ENCODE measurements at regions not wholly inside any gene's neighbourhood (a gene's known extent, or its start where the extent isn't known, plus 50 kb on each side); places are given as distances from the start of the nearest gene placed in this dataset.
A peak's percentile ranks its signal among the peaks of the same experiment; 100 is the strongest.
"Not testable (repeated sequence)": the region's sequence is repeated elsewhere in the genome, so short reads cannot be mapped to it uniquely, and the experiment has no call there.

DNA sequence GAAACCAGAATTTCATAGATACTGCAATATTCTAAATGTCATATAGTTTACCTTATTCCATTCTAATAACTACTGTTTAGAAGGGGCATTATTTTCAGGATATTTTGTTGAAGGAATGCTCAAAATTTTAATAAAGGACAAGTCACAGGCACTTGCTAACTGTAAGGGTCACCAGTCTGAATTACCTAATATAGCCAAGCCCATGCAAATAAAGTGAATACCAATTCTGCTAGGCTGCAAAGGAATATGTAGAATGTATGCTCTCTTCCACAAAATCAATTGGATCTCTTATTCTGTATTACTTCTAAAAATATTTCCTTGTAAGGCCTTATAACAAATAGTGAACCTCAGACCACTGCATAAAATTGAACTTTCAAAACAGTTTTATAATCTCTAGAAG, 52.3 kb upstream of the FAT4 start:
- no peak for DNase-seq (ENCODE audit: low read depth)

DNA sequence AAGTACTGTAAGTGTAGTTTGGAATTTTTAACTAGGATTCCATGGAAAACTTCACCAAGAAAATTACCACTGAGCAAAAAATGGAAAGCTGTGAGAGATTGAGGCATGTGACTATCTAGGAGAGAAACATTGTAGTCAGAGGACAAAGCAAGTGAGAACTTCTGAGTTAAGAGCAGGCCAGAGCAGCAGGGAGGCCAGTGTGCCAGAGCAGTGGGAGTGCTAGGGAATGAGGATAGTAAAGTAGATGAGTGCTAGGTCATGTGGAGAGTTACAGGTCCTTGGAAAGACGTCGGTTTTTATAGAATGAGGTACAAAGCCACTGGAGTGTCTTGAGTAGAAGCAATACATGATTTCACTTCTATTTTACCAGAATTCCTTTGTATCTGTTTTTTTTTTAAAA, 52.7 kb upstream of the FAT4 start:
- DNase-seq (ENCODE audit: low read depth): no peak

DNA sequence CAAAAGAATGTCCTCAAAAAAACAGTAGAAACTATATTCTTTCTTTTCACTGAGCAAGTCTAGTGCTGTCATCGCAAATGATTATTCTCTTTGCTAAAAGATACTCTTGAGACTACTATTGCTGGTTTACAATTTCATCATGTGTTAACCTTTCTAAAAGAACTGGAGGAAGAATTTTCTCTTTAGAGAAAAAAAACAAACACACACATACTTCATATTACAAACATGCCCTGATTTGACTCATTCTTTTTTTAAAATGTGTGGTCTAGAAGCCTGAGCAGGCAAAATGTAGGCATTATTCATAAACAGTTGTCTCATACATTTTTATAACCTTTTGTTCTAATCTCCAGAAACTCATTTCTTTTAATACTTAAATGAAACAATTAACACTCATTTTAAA, 60.6 kb upstream of the FAT4 start:
- no peak for DNase-seq (ENCODE audit: low read depth)

DNA sequence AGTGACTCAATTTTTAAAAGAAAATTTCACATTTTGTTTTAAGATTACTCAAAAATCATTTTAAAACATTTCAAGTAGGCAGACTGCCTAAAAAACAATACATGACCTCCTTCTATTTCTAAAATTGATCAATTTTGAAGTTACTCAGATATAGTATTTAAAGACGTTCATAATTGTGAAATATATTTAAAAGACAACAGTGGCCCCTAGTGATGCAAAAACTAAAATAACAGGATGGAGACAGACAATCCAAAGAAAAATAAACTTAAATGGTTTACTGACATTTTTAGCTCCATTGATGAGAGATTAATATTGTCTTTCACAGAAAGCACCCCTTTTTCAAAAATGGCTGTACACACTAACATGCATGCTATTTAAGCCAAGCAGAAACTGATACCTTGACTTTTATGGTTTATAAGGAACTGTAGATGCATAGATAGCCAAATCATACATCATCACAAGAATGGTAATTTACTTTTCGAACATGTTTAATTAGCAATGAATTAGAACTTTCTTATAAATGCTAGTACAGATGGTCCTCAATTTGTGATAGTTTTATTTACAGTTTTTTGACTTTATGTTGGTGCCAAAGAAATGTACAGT, 69.8 kb upstream of the FAT4 start:
- no peak for DNase-seq (ENCODE audit: low read depth)

DNA sequence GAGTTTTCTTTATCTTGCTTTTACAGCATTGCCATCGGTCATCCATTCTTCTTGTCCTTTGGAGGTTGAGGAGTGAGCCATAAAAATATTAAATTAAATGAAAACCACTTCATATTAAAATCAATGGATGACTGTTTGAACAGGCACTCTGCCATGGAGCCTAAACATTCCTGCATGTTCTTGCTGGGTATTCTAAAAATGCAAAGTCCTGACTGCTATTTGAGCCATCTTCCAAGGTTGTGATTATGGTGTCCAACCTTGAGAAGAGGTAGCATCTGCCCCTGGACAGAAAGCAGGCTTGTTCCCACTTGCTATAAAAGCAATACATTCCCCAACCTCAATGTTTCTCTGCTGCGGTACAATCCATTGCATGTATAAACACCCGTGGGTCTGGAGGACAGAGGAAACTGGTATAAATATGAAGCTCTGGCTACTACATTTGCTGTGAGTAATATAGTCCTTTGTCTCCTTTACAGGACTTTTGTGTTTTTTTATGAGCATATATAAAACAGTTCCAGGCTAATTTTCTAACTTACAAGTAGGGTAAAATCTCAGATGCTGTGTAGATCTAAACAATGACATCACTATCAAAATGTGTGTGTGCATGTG, 70.9 kb upstream of the FAT4 start:
- no peak for DNase-seq (ENCODE audit: low read depth)

DNA sequence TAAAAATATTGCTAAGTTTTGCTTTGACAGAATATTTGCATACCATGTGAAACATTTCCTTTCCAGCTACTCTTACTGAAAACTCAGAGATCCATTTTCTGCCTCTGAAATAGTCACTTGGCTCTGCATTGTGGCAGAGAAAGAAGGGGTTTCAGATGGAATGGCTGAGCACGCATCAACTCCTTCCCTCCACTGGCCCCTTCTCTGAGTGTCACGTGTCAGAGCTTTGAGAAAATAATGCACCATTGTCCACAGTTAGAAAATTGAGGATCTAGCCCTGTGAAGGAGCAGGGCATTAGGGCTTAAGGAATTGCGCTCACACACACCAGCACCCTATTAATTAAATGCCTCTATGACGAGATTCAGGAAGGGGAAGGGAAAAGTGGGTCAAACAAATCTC, 78.8 kb upstream of the FAT4 start:
- no peak for DNase-seq (ENCODE audit: low read depth)

DNA sequence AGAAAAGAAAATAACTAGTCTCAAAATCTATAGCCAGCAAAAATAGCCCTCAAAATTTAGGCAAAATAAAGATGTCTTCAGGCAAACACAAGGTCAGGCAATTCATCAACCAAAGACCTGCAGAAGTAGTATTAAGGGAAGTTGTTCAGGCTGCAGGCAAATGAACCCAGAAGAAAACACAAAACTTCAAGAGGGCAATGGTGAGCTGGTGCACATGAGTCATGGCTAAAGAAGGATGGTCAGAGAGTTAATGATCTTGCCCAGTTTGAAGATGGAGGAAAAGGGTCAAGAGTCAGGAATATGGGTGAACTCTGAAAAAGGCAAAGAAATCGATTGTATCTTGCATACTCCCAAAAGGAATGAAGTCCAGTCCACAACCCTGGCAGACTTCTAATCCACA, 83.1 kb upstream of the FAT4 start:
- DNase-seq (ENCODE audit: low read depth): no peak

DNA sequence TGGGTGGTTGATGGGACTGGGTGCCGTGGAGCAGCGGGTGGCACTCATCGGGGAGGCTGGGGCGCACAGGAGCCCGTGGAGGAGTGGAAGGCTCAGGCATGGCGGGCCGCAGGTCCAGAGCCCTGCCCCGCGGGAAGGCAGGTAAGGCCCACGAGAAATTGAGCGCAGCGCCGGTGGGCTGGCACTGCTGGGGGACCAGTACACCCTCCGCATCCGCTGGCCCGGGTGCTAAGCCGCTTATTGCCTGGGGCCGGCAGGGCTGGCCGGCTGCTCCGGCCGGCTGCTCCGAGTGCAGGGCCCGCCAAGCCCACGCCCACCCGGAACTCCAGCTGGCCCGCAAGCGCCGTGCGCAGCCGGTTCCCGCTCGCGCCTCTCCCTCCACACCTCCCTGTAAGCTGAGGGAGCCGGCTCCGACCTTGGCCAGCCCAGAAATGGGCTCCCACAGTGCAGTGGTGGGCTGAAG, 85.1 kb upstream of the FAT4 start:
- no peak for DNase-seq (ENCODE audit: low read depth)

DNA sequence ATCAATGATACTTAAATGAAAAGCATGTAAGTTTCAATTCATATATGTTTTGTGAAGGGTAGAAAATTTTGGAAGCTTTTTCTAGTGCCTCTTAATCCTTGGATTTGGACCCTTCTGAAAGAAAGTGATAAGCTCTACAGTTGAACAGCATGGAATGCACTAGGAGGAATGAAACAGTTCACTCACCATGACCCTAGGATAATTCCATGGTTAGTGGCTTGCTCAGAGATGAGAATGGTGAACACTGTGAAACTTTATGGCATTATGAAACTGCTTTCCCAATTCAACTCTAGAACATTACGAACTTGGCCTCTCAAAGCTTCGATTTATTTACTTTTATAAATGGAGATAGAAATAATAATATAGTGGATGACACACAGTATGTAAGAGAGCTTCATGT, 88.9 kb upstream of the FAT4 start:
- DNase-seq (ENCODE audit: low read depth): no peak

DNA sequence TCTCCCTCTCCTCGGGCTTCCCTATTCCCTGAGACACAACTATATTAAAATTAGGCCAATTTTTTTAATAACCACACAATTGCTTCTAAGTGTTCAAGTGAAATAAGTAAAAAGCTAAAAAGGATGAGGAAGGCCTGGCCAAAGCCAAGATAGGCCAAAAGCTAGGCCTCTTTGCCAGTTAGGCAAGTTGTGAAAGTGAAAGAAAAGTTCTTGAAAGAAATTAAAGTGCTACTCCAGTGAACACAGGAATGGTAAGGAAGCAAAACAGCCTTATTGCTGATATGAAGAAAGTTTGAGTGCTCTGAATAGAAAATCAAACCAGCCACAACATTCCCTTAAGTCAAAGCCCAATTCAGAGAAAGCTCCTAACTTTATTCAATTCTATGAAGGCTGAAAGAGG, 114.2 kb upstream of the FAT4 start:
- no peak for DNase-seq (ENCODE audit: low read depth)

DNA sequence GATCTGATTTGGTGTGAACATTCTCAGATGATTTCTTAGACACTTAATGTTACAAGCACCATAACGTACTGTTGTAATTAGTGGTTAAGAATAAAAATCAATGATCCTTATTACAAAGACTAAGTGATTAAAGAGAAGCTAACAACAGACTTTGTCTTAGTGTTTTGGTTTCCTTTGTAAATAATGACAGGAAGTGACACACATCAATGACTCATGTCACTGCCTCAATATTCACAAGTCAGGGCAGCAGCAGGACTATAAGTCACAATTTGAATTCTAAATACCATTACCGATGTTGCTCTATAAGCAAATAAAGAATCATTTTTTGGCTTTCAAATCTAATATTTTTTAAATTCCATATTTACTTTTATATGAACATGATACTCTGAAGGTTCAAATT, 115.8 kb upstream of the FAT4 start:
- no peak for DNase-seq (ENCODE audit: low read depth)

DNA sequence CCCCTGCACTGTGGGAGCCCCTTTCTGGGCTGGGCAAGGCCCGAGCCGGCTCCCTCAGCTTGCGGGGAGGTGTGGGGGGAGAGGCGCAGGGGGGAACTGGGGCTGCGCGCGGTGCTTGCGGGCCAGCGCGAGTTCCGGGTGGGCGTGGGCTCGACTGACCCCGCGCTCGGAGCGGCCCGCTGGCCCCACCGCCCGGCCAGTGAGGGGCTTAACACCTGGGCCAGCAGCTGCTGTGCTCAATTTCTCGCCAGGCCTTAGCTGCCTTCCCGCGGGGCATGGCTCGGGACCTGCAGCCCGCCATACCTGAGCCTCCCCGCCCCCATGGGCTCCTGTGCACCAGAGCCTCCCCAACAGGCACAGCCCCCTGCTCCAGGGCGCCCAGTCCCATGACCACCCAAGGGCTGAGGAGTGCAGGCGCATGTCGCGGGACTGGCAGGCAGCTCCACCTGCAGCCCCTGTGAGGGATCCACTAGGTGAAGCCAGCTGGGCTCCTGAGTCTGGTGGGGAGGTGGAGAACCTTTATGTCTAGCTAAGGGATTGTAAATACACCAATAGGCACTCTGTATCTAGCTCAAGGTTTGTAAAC, 122.8 kb upstream of the FAT4 start:
- DNase-seq (ENCODE audit: low read depth): not testable (repeated sequence)

DNA sequence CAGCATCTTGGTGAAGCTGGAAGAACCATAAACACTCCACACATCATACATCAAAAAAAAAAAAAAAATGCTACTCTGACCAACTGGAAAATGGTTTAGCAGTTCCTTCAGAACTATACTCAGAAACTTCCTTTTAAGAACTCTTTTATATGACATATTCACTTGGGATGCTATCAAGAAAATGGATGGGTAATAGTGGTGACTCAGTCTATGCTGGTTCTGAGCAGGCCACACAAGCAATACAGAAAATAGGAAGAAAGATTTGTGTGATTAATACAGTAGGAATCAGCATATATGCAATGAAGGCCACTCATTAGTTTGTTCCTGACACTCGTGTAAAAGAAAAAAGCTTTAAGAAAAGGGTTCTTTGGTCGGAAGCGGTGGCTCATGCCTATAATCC, 123.5 kb upstream of the FAT4 start:
- no peak for DNase-seq (ENCODE audit: low read depth)

DNA sequence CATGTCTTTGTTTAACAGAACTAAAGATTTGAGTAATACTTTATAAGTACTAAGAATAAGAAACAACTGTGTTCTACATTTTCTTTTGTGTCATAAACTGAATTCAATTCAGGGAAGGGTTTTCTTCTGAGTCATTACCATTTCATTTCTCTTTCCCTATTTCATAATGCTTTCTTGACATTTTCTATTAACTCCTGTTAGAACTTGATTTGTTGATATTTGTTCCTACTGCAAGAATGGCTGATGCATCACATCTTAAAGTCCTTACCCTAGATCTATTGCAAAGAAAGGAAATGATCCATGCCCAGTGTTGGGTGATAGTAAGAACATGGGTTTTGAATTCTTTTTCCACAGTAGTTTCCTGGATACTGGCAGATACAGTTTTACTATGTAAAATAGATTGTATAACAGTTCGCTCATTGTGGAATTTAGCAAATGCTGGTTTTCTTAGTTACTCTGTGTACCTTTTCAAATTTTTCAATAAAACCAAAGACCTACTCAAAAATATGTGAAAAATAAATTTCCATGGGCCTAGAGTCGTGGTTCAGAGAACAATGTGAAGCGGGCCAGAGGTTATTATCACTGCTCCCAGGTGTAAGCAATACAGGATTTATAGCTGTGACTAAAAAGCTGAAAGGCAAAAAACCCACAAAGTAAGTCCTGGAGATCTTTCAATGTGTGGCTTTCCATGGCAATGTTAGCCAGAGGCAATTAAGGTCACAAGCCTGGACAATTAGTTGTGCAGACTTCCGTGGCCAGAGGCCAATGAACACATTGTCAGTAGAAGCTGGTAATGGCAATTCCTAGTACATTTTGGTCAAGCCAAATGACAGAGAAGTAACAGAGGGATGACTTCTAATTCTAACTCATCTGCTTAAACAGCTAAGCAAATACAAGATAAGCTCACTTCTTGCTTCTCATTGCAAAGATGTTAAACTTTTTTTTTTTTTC, 127.3 kb upstream of the FAT4 start:
- DNase-seq (ENCODE audit: low read depth): peak; percentile 4

DNA sequence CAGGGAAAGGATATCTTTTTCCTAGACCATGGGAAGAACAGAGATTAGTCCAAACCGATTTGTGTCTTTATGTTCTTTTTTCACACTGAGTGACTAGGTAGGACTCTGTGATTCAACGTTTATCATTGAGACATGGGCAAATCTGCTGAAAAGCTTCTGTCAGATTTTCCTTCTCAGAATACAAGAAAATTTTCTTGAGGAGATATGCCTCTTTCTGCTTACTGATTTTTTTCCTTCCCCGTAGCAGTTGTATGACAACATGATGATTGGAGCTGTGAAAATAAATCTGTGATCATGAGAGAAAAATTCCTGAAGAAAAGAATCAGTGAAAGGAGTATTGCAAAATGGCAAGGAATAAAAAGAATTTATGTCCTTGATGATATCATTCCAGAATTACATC, 130.6 kb upstream of the FAT4 start:
- DNase-seq (ENCODE audit: low read depth): no peak

DNA sequence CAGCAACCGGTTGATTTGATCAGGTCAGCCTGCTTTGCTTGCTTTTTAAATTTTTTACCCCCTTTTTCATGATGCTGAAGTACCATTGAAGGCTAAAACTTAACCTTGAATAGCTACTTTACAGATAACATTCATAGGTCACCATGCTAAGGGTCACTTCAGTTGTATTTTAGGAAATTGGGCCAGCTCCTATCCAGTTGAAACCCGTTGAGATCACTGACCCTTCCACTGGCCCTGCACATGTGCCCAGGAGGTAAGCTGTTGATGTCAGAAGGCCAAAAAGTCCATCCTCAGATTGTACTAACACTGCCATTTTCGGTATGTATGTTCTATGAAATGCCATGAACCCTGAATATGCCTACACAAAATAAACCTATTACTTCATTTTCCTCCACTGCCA, 133.0 kb upstream of the FAT4 start:
- DNase-seq (ENCODE audit: low read depth): no peak

DNA sequence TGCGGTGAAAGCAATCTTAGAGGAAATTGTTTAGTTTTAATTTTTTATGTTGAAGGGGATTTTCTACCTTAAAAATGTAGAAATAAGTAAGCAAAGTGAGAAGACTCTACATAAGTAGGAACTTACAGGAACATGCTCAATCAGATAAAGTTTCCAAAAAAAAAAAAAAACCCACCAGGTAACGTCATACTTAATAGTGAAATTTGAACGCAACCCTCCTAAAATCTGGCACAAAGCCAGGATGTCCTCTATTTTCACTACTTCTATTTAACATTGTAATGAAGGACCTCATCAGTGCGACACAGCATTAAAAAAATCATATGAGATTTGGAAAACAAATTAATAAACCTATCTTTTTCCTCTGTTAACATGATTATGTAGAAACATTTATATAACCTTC, 135.0 kb upstream of the FAT4 start:
- DNase-seq (ENCODE audit: low read depth): no peak

DNA sequence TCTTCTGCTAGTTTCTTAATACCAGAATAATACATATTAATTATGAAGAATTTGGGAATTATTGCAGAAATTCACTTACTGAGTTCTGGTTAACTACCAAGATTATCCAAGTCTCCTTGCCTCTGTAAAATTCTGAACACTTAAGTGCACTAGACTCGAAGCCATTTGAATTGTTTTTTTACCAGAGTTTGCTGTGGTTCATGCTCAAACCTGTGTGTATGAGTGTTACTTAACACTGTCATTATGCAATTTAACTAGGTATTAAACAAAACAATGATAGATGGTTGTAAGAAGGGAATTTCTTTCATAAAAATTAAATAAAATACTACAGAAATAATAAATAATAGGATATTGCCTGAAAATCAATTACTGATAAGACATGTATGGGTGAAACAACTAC, 145.6 kb upstream of the FAT4 start:
- DNase-seq (ENCODE audit: low read depth): no peak

DNA sequence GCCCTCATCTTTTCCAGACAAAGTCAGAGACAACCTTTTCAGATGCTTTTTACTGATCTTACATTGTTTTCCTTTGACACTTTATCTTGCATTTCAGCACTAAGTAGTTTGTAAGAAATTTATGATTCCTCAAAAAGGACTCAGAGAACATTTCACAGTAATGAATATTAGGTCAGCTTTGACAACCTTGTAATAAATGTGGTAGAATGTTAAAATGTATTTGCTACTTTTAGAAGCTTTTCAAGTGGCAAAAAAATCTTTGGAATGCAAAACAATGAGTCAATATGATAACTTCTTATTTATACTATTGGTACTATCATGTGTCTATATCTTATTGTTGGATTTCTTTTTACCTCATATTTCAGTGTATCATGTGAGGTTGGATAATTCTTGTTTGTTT, 146.2 kb upstream of the FAT4 start:
- DNase-seq (ENCODE audit: low read depth): no peak

DNA sequence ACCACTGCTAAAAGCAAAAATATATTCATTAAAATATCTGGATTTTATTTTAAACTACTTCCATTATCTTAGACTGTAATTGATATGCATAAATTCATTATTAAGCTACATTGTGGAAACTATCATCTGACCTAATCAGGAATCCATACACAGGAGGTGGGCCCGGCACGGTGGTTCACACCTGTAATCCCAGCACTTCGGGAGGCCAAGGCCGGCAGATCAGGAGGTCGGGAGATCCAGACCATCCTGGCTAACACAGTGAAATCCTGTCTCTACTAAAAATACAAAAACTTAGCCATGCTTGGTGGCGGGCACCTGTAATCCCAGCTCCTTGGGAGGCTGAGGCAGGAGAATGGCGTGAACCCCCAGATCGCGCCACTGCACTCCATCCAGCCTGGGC, 148.7 kb upstream of the FAT4 start:
- not testable (repeated sequence) for DNase-seq (ENCODE audit: low read depth)

DNA sequence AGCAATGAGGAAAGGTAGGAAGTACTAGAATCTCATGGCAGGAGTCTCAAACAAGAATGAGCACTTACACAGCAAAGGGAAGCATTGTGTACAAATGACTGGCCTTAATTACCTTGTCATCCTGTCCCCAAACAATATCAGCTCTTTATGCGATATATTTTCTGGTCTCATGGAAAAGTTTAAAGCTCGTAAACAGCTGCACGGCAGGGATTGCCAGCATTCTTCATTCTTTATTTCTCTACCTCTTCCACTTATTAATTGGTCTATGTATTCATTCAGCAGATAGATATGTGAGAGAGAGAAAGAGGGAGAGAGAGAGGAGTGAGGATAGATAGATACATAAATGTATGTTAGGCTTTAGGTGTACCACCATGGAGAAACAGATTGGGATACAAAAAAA, 155.8 kb upstream of the FAT4 start:
- no peak for DNase-seq (ENCODE audit: low read depth)

DNA sequence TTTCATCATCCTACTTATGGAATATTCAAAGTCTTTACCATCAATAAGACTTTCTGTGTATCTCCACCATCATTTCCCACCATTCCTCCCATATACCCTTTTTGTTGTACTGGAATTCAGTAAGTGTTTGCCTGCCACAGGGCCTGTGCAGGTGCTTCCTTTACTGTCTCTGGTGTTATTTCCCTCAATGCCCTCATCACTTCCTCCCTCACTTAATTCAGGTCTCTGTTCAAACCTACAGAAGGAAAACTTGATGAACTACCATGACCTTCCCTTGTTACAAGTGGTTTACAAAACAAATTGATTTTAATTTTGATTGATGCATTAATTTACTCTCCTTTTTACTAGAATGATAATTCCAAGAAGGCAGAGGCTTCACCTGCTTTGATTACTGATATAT, 159.5 kb upstream of the FAT4 start:
- no peak for DNase-seq (ENCODE audit: low read depth)
